ENCODE measurements at regions not wholly inside any gene's neighbourhood (a gene's known extent, or its start where the extent isn't known, plus 50 kb on each side); places are given as distances from the start of the nearest gene placed in this dataset.

DNA sequence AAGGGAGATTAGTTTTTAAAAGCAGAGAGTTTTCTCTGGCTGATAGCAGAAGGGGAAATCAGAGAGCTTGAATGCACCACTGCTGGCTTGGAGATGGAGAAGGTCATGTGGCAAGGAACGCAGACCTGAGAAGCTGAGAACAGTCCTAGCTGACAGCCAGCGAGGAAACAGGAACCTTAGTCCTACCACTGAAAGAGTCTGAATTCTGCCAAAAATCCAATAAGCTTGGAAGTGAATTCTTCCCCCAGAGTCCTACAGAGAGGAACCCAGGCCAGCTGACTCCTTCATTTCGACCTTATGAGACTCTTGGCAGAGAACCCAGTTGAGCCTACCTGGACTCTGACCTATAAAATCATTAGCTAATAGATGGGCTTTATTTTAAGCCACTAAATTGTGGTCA is 371.9 kb upstream of the TNP1 start:
- intact Hi-C loops (cut with DNase I) = no loop called here
- no peak for DNase-seq

DNA sequence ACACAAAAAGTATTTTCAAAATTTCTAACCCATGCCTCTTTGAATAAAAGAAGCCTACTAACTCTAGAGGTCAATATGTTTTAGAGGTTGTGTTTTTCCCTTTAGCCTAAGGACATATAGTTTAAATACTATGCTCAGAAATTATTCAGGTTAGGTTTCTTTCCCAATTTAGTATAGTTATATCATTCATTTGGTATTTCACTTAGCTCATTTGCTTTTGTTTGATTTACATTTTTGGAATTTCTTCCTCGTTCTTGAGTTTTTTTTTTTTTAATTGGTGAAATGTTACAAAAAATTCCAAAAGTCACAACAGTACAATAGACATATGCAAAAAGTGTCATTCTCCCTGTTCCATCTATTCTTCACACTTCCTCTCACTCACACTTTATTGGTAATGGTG is 371.3 kb upstream of the TNP1 start:
- intact Hi-C loops (cut with DNase I) = no loop called here
- no peak for DNase-seq

DNA sequence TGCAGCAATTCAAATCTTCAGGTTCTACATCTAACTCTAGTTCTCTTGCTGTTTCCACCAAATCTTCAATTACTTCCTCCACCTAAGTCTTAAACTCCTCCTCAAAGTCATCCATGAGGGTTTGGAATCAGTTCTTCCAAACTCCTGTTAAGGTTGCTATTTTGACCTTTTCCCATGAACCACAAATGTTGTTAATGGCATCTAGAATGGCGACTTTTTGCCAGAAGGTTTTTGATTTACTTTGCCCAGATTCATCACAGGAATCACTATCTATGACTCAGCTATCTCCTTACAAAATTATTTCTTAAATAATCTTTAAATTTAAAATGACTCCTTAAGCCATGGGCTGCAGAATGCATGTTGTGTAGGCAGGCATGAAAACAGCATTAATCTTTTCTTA is 368.9 kb upstream of the TNP1 start:
- intact Hi-C loops (cut with DNase I) = no loop called here
- DNase-seq = no peak

DNA sequence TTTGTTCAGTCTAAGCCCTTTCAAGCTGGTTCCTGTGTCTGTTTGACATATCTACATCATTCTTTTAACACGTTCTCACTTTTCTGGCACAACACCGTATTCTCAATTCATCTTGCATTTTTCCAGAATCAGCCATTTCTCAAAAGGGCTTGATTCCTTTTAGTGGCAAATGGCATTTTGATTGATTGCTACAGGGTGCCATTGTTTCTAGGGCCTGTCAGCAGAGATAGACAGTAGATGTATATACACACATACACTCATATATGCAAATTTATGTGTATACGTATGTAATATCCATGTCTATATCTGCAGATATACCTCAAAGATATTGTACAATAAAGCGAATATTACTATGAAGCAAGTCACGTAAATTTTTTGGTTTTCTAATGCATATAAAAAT is 367.9 kb upstream of the TNP1 start:
- intact Hi-C loops (cut with DNase I) = no loop called here
- DNase-seq = no peak

DNA sequence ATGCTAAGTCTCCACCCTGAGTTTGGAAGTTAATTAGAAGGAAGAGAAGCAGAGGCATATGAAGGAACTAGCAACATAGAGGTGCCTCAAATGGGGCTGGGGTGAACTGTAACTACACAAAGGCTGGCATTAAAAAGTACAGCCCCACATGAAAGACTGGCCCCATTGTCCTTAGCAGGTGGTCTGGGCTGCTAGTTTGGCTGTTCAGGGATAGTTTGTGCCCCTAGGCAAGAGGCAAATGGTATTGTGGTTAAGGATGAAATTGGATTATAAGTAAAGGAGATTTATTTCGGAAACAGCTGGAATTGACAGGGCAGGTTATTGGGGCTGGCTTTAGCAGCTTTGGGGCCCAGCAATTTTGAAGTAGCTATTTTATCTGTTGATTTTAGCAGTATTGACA is 365.7 kb upstream of the TNP1 start:
- intact Hi-C loops (cut with DNase I) = no loop called here
- no peak for DNase-seq

DNA sequence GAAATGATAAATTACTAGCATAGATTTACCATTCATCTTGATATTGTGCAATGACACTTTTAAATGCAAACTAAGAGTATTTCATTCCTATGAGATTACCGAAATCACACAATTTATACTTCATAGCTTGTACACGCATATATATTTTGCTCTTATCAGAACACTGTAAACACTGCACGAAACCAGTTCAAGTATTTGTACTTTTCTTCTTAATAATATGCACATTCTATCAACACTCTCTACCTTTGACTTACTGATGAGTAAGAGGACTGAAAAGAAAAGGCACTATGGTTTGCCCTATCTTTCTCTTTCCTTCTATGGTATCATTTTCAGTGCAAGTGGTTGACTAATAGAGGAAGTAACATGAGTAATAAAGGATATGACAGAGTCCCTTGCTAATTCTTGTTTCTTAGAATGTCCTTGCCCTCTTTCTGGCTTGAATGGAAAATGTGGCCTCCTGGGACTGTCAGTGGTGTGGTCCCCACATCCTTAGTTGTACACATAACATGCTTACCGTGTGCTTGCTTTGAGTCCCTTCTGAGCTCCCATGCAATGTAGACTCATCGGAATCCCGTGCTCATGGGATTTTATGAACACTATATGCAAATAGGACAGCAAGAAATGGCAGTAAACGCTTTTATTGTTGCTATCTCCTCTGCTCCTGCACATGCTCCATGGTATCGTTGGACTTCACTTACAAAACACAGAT is 363.5 kb upstream of the TNP1 start:
- no peak for DNase-seq
- intact Hi-C loops (cut with DNase I) = no loop called here

DNA sequence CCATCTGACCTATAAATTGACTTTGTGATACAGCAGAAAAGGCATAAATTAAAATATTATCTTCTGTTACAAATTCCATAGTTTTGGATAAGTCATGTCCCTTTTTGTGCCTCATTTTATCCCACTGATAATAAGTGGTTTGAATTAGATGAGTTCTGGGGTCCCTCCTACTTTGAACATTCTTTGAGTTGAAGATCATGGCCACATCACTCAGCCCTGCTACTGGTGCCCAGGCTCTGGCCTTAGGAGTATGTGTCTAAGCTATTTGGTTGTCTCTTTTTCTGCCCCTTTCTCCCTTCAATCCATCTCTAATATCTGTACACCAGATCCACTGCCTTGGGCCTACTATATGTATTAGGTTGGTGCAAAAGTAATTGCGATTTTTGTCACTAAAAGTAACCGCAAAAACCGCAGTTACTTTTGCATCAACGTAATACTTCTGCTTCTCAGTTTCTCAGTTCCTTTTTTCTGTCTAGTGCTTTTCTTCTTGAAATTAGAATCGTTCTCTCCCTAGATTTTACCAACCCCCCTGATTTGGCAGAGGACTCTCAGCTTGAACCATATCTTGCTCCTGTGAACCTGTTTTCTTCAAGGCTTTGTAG is 362.5 kb upstream of the TNP1 start:
- no peak for DNase-seq
- intact Hi-C loops (cut with DNase I) = no loop called here

DNA sequence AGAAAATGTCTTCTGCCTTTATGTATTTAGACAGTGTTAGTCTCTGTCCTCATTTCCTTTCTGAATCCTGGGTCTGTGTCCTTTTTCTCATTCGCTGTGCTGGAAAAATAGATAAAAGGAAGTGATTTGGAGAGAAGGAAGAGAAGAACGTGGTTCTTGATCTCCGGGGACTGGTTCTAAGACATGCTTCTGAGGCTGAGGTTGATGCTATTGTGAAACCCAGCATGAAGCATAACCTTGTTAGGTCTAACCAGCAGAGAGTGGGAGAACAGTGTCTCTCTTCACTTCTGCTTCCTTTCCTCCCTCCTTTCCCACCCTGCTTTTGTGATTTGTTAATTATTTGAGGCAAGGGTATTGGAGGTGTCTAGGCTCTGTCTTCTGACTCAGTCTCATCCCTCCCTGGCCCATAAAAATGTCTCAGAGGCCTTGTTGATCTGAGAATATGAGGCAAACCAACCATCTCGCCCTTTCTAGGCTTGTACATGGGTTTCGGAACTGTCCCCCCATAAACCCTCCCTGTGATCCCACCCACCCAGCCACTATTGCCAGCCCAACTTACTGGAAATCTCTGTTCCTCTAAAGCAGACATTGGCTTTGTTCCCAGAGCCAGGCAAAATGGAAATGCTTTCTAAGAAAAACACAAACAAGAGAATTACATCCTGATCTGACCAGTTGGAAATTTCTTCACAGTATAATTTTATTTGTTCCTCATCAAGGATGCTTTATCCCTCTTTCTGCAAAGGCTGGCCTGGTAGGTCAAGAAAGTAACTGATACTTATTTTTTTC is 360.6 kb upstream of the TNP1 start:
- peak in 3 of 42 donors; percentile 4 to 13 (median 7) for DNase-seq
- intact Hi-C loops (cut with DNase I) = no loop called here

DNA sequence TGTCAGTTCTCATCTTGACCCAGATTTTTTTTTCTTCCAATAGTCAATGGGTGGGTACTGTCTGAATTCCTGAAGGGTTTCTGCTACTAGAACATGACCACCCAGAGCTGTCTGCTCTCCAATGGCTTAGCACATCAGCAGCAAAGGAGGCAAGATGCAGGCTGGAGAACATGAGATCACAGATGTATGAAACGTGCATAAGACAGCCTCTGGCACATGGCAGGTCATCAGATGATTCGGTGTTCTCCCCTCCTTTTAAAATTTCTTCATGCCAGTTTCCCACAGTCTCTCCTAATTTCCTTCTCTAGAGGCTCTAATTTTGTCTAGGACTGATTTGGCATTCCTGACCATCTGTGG is 359.3 kb upstream of the TNP1 start:
- DNase-seq = no peak
- intact Hi-C loops (cut with DNase I) = no loop called here

DNA sequence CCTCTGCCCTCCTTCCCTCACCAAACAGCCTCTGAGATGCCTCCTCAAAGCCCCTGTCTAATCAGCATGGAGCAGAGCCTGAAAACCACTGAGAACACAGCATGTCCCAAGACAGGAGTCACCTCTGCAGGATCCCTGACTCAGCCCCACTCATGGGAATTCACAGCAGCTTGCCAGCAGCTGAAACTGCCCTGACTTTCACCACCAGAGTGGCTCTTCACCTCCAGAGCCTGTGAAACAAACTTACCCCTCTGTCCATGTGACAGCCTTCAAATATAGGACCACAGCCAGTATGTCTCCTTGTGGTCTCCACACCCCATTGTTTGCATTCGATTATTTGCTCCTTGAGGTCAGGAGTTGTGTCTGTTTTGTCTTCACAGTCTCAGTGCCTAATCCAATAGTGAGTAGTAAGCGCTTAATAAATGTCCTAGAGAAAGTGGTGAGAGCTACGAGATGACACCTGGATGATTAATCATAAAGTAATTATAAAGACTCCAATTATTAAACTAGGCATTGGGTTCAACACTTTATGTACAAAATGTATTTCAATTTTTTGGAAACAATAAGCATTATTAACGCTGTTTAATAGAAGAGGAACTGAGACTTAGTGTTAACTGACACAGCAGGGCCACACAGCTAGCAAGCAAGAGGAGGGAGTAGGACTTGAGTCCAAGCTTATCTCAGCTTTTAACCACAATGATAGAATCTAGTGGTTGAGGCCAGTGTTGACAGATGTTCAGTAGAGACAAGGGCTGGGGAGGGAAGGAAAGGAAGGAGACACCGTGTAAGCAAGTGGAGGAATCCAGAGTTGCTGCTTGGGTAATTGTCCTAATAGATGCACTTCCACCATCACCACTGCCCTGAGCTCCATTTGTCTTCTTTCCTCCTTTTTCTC is 358.7 kb upstream of the TNP1 start:
- no peak for DNase-seq
- intact Hi-C loops (cut with DNase I) = no loop called here

DNA sequence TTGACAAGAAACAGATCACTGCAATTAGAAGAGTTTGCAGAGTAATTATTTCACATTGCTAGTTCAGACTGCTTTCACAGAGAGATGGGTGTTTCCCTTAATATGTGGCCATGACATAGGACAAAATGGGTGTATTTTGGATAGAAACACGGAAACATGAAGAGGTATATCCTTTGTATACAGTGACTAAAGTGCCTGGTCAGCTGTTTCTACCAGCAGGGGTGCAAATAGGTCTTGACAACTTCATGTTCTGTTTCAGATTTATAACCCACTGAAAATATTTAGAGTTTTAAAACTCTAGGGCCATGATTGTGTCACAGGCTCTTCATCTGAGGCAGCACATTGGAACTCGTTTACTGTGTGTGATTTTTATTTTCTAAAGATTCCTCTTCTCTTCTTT is 357.1 kb upstream of the TNP1 start:
- DNase-seq = no peak
- intact Hi-C loops (cut with DNase I) = no loop called here

DNA sequence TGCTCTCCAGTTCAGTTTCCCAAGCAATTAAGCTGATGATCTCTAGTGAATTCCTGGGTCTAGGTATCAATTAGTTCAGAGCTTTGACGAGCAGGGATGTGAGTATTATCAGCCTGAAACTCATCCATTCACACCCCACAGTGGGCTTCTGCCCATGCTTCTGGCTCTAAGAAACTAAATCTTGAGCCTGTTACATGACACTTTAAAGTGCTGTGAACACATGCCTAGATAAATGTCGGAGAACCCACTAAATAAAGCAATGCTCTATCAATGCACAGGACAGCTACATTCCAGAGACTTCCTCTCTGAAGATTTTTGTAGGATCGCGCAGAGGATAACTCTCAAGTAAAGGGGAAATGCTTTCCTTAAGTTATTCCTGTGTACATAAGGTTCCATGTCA is 356.5 kb upstream of the TNP1 start:
- DNase-seq = no peak
- intact Hi-C loops (cut with DNase I) = no loop called here

DNA sequence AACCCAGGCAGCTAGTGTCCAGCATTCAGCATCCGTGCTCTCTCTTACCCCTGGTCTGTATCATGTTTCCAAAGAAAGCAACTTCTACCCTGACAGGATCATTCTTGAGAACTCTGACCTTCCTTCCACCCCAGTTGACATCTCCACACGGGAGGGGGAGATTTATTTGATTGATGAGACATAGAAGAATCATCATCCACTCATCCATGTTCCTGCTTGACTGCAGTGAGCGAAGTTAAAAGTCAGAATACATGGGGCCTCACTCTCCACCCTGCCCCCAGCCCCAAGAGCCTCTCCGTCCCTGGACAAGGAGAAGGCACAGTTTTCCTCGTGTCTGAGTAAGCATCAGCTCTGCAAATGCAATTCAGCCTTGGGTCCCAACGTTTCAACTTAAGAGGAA is 356.0 kb upstream of the TNP1 start:
- DNase-seq = no peak
- intact Hi-C loops (cut with DNase I) = no loop called here

DNA sequence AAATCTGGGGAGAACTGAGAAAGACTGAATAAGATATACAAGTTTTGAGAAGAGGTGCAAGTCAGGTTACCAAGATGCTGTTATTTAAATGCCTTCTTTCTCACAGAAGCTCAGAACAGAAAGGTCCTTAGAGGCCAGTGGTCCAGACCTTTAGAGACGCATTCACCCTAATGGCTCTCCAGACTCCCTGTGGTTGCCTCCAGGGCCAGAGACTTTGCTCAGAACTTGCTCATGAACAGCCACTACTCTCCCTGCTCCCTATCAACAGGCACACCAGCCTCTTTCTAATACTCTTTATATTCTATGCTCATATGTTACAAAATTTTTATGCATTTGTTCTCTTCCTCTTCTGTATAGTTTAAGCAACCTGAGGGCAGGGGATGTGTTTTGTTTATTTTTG is 349.0 kb upstream of the TNP1 start:
- no peak for DNase-seq
- intact Hi-C loops (cut with DNase I) = no loop called here

DNA sequence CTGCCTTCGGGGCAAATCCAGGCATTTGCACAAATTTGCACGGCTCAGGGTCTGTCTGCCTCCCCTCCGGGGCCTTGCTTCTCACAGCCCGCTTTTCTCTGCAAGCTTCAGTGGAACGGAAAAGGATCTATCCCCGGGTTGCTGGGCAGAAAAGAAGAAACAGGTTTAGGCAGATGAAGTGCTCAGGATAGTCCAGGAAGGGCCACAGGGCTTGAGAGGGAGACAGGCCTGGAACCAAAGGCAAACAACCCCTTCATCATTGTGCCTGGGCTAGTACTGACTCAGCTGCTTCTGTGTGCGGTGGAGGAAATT is 347.8 kb upstream of the TNP1 start:
- no peak for DNase-seq
- intact Hi-C loops (cut with DNase I) = no loop called here

DNA sequence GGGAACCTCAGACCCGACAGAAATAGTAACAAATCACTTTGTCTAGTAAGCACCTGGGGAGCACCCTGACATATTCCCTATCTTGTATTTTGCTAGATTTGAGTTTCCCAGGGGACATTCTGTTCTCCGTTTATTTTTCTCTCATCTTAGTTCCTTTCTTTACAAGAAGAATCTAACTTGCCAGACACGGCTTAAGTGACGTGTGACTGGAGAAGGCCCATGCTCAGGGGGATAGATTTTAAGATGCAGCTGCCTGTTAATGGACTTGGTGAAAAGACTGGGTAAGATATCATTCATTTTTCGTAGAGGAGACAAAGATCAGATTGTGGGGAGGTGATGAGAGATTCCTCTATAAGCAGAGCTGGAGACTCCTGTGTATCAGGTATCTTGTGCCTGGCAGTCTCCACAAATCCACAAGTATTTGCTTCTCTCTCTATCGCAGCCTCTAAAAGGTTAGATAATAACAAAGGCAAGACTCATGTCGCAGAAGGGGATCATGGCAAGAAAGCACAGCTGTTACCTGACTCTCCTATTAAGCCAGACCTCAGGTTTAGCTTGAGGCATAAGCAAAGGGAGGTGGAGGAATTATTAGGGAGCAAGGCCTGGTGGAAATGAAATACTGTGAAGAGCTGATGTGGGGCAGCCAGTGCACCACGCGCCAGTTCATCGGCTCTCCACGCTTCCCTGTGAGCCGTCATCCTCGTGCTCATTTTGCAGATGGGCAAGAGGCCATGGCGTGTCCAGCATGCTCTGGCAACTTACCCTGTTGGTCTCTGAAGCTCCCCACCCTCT is 347.2 kb upstream of the TNP1 start:
- intact Hi-C loops (cut with DNase I) = no loop called here
- DNase-seq = no peak

DNA sequence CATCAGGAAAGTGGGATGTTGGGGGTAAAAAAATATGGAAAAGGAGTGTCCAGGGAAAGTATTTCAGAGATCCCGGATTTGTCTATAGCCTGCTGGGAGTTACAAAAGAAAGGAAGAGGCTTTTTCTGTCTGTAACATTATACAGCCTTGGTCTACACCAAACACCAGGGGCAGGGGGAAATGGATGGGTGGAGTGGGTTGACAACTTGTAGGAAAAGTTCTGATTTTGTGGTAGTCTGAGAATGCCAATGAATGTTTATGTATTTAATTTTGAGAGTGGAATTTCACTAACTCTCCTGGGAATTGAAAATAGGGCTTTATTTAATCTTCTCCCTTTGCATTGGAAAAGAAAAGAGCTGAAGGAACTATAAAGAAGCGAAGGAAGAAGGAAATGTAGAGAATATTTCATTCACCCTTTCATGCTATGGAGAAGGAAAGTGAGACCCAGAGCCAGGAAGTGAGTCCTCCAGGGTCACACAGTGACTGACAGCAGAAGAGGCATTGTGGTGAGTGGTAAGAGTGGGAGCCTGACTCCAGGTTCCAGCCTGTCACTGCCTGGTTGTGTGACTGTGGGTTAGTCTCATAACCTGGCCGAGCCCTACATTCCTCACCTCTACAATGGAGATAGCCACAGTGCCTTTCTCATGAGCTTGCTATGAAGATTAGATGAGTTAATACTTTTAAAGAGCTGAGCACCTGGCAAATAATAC is 346.3 kb upstream of the TNP1 start:
- DNase-seq = no peak
- intact Hi-C loops (cut with DNase I) = no loop called here

DNA sequence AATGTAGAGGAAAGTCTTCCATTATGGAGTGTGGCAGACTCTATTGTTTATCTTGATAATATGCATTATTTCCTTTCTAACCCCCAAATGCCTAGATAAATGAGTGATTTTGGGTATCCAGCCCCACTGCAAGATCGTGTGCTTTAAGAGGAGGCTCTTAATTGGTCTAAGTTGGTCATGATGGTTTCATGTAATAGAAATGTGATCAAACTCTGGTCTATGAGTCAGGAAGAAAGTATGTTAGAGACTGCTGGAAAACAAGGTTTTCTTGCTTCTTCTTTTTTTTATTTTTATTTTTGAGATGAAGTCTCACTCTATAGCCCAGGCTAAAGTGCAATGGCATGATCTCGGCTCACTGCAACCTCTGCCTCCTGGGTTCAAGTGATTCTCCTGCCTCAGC is 344.5 kb upstream of the TNP1 start:
- intact Hi-C loops (cut with DNase I) = no loop called here
- no peak for DNase-seq

DNA sequence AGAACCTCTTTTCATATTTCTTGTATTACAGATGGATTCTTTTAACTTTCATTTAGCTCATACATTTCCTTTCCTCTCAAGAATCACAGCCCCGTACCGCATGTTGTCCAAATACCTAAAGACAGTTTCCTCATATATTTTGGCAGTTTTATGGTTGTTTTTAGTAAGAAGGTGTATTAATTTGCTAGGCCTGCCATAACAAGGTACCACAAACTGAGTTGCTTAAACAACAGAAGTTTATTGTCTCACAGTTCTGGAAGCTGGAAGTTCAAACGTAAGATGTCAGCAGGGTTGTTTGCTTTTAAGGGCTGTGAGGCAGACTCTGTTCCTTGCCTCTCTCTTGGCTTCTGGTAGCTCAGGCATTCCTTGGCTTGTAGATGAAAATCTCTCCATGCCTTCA is 343.2 kb upstream of the TNP1 start:
- no peak for DNase-seq
- intact Hi-C loops (cut with DNase I) = no loop called here
